ENCODE measurements at regions not wholly inside any gene's neighbourhood (a gene's known extent, or its start where the extent isn't known, plus 50 kb on each side); places are given as distances from the start of the nearest gene placed in this dataset.

DNA sequence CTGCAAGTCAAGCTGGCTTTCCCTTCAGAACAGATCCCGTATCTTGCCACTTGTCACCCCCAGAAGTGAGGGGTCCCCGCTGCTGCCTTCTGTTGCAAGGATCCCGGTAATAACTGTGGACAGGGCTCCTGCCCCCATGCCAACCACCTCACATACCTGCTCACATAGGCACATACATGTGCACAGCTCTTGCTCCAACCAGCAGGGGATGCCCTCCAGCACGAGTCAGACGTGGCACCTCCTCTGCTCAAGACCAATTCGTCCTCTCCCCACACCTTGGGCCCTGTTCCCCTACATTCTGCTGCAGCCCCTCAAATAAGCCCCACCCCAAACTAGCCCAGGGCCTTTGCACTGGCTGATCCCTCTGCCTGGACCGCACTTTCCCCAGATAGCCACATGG, 163.3 kb downstream of the CRYBB2 start:
- peaks cover 0 to 13% of the 10 kb centered on the region in 2 experiments for H3K36me3 ChIP-seq (replicated peaks in 1 of 2; ENCODE audit: control extremely low read depth in 1 of 2, control insufficient read depth in 1 of 2, extremely low read depth in 1 of 2, insufficient read depth in 2 of 2, low read length in 1 of 2)
- POLR2A ChIA-PET, result interaction anchor here (0.5 kb wide), 1 partner anchor 37 kb away, joined by 3 read pairs; no protein-coding TSS in a partner anchor
- Mint-ChIP-seq H3K9me3 (ENCODE audit: insufficient read depth) (no peaks in the 10 kb centered on the region), H3K4me1 (peaks cover 25% of the 10 kb centered on the region), H3K4me3 (no peak overlapping the region), H3K27ac (no peak overlapping the region), H3K27me3 (no peaks in the 10 kb centered on the region)
- no peak overlapping the region for H3K4me2 ChIP-seq (replicated peaks; ENCODE audit: low read depth, low read length, poor library complexity, severe bottlenecking)
- no peak overlapping the region for H3K9ac ChIP-seq (ENCODE audit: low read length)
- ATAC-seq (ENCODE audit: low read depth) (no peak), DNase-seq (no peak)
- WGBS (ENCODE audit: insufficient coverage), result 71% methylated on average over 7 of the region's 7 CpGs
- peaks cover 54% of the 10 kb centered on the region for H4K20me1 ChIP-seq (ENCODE audit: control insufficient read depth, insufficient read depth, low read length, poor library complexity, severe bottlenecking)
- CTCF ChIA-PET, result interaction anchor here (1.0 kb wide), 1 partner anchor 19 kb away, joined by 3 read pairs; no protein-coding TSS in a partner anchor
- H3K9me3 ChIP-seq (ENCODE audit: control extremely low read depth in 1 of 3, control insufficient read depth in 2 of 3, insufficient read depth in 1 of 3, low read length in 2 of 3), result no peaks in the 10 kb centered on the region
- H3K4me1 ChIP-seq (ENCODE audit: control insufficient read depth in 2 of 2, insufficient read depth in 2 of 2, low read length in 2 of 2), result peaks cover 14 to 17% of the 10 kb centered on the region in 2 donors
- no peak overlapping the region for H3K27ac ChIP-seq (ENCODE audit: low read length in 2 of 2)
- intact Hi-C loops (cut with micrococcal nuclease), result no loop called here
- peaks cover 54% of the 10 kb centered on the region for H3K79me2 ChIP-seq (ENCODE audit: control insufficient read depth, insufficient read depth, low read length)
- no peak overlapping the region for H2AFZ ChIP-seq (ENCODE audit: insufficient read depth, low read depth, low read length, poor library complexity, severe bottlenecking)
- no peak overlapping the region for H3K4me3 ChIP-seq (ENCODE audit: control extremely low read depth in 1 of 5, extremely low read depth in 1 of 5, insufficient read depth in 1 of 5, low read depth in 2 of 5, low read length in 4 of 5)
- no peaks in the 10 kb centered on the region for H3K27me3 ChIP-seq (replicated peaks in 1 of 4; ENCODE audit: control extremely low read depth in 1 of 4, control insufficient read depth in 3 of 4, insufficient read depth in 4 of 4, low read length in 3 of 4)
- TF ChIP-seq EZH2 (IDR thresholded peaks at IDR 0.05; ENCODE audit: borderline replicate concordance, insufficient read depth, low read depth, low read length, poor library complexity, severe bottlenecking), result no peak
- TF ChIP-seq, protein P1, sequence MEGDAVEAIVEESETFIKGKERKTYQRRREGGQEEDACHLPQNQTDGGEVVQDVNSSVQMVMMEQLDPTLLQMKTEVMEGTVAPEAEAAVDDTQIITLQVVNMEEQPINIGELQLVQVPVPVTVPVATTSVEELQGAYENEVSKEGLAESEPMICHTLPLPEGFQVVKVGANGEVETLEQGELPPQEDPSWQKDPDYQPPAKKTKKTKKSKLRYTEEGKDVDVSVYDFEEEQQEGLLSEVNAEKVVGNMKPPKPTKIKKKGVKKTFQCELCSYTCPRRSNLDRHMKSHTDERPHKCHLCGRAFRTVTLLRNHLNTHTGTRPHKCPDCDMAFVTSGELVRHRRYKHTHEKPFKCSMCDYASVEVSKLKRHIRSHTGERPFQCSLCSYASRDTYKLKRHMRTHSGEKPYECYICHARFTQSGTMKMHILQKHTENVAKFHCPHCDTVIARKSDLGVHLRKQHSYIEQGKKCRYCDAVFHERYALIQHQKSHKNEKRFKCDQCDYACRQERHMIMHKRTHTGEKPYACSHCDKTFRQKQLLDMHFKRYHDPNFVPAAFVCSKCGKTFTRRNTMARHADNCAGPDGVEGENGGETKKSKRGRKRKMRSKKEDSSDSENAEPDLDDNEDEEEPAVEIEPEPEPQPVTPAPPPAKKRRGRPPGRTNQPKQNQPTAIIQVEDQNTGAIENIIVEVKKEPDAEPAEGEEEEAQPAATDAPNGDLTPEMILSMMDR (IDR thresholded peaks at IDR 0.05), result no peak

DNA sequence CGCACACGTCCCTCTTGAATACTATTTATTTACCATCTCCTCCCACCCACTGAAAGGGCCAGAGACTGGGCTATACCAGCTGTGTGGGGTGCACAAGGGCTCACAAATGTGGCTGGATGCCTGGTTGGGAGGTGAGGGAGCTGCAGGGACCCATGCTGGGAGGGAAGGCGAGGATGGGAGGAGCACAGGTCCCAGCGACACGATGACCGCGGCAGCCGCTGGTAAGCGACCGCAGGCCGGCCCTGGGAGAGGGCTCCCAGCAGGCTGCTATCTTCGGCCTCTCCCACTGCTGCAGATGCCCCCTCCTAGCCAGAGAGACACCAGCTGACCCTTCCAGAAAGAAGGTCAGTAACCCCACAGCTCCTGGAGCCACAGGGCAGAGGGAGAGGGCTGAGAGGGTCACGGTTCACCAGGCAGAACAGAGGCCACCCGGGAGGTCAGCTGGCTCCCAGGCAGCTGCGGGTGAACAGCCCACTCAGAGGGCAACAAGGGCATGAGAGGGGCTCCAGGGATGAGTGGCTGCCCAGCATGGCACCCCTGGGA, 163.9 kb downstream of the CRYBB2 start:
- CTCF ChIA-PET, result no interaction called here

More for the DNA sequence above, 163.9 kb downstream of the CRYBB2 start:
- H3K4me3 Mint-ChIP-seq, result no peak overlapping the region
- TF ChIP-seq, protein P1 (IDR thresholded peaks at IDR 0.05), result no peak
- TF ChIP-seq EZH2 (IDR thresholded peaks at IDR 0.05; ENCODE audit: borderline replicate concordance, insufficient read depth, low read depth, low read length, poor library complexity, severe bottlenecking), result no peak
- no peaks in the 10 kb centered on the region for H3K27me3 ChIP-seq (replicated peaks in 1 of 4; ENCODE audit: control extremely low read depth in 1 of 4, control insufficient read depth in 3 of 4, insufficient read depth in 4 of 4, low read length in 3 of 4)
- H3K4me1 Mint-ChIP-seq, result peaks cover 29% of the 10 kb centered on the region
- H3K9ac ChIP-seq (ENCODE audit: low read length), result no peak overlapping the region
- no peak for ATAC-seq (ENCODE audit: low read depth)
- no peak overlapping the region for H3K4me3 ChIP-seq (ENCODE audit: control extremely low read depth in 1 of 5, extremely low read depth in 1 of 5, insufficient read depth in 1 of 5, low read depth in 2 of 5, low read length in 4 of 5)
- peaks cover 14 to 17% of the 10 kb centered on the region in 2 donors for H3K4me1 ChIP-seq (ENCODE audit: control insufficient read depth in 2 of 2, insufficient read depth in 2 of 2, low read length in 2 of 2)
- no peak overlapping the region for H2AFZ ChIP-seq (ENCODE audit: insufficient read depth, low read depth, low read length, poor library complexity, severe bottlenecking)
- H3K9me3 ChIP-seq (ENCODE audit: control extremely low read depth in 1 of 3, control insufficient read depth in 2 of 3, insufficient read depth in 1 of 3, low read length in 2 of 3), result no peaks in the 10 kb centered on the region
- H3K27ac Mint-ChIP-seq, result no peak overlapping the region
- H3K27me3 Mint-ChIP-seq, result no peaks in the 10 kb centered on the region
- peaks cover 0 to 13% of the 10 kb centered on the region in 2 experiments for H3K36me3 ChIP-seq (replicated peaks in 1 of 2; ENCODE audit: control extremely low read depth in 1 of 2, control insufficient read depth in 1 of 2, extremely low read depth in 1 of 2, insufficient read depth in 2 of 2, low read length in 1 of 2)
- DNase-seq, result no peak
- H3K27ac ChIP-seq (ENCODE audit: low read length in 2 of 2), result no peak overlapping the region
- intact Hi-C loops (cut with micrococcal nuclease), result no loop called here
- WGBS (ENCODE audit: insufficient coverage), result 93% methylated on average over 11 of the region's 15 CpGs
- no peak overlapping the region for H3K4me2 ChIP-seq (replicated peaks; ENCODE audit: low read depth, low read length, poor library complexity, severe bottlenecking)
- peaks cover 57% of the 10 kb centered on the region for H3K79me2 ChIP-seq (ENCODE audit: control insufficient read depth, insufficient read depth, low read length)
- POLR2A ChIA-PET, result interaction anchor here (0.5 kb wide), 1 partner anchor 36 kb away, joined by 3 read pairs; no protein-coding TSS in a partner anchor
- no peaks in the 10 kb centered on the region for H3K9me3 Mint-ChIP-seq (ENCODE audit: insufficient read depth)
- H4K20me1 ChIP-seq (ENCODE audit: control insufficient read depth, insufficient read depth, low read length, poor library complexity, severe bottlenecking), result peaks cover 59% of the 10 kb centered on the region

Measured in B cell (primary cell).